Neural progenitor cell (in vitro differentiated cells): ENCODE measurements at regions not wholly inside any gene's neighbourhood (a gene's known extent, or its start where the extent isn't known, plus 50 kb on each side); places are given as distances from the start of the nearest gene placed in this dataset.

ENCODE experiments used
- EZH2 ChIP-seq: fragments of 200-600 bp; sonication (generic); IDR thresholded peaks from 2 replicates; pipeline ENCODE4 v1.6.1; 2017; ENCODE audit warnings: antibody characterized with exemption, mild to moderate bottlenecking, moderate library complexity
- TF ChIP-seq, protein P1 (sequence below): fragments of 200-600 bp; sonication (generic); IDR thresholded peaks from 2 replicates; pipeline ENCODE4 v1.5.1; 2017; ENCODE audit warnings: antibody characterized with exemption, mild to moderate bottlenecking

DNA sequence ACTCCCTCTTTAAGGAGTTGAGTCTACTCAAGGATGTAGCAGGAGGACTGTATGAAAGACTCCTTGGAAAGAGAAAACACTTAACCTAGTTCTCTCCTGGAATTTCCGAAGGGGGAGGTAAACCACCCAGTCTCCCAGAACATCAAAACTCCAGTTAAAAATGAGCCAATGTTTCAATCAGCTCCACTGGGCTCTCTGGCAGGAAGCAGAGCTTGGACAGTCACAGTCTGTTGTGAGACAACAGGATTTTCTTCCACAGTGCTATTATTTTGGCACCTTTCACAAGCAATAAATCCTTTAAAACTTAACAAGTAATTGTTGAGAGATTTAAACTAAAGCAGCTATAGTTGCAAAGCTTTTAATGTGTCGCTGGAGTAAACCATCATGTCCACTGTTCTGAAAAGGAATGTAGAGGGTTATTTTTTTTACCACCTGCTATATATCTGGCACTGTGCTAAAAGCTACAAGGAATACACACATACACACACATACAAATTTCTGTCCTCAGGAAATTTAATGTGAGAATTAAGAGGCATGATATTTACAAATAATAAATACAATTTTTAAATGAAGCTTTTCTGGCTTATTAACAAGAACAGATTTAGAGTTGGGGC, 229.2 kb upstream of the INTU start:
- TF ChIP-seq, protein P1, sequence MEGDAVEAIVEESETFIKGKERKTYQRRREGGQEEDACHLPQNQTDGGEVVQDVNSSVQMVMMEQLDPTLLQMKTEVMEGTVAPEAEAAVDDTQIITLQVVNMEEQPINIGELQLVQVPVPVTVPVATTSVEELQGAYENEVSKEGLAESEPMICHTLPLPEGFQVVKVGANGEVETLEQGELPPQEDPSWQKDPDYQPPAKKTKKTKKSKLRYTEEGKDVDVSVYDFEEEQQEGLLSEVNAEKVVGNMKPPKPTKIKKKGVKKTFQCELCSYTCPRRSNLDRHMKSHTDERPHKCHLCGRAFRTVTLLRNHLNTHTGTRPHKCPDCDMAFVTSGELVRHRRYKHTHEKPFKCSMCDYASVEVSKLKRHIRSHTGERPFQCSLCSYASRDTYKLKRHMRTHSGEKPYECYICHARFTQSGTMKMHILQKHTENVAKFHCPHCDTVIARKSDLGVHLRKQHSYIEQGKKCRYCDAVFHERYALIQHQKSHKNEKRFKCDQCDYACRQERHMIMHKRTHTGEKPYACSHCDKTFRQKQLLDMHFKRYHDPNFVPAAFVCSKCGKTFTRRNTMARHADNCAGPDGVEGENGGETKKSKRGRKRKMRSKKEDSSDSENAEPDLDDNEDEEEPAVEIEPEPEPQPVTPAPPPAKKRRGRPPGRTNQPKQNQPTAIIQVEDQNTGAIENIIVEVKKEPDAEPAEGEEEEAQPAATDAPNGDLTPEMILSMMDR: no peak
- no peak for TF ChIP-seq EZH2
